ENCODE measurements at regions not wholly inside any gene's neighbourhood (a gene's known extent, or its start where the extent isn't known, plus 50 kb on each side); places are given as distances from the start of the nearest gene placed in this dataset.

DNA sequence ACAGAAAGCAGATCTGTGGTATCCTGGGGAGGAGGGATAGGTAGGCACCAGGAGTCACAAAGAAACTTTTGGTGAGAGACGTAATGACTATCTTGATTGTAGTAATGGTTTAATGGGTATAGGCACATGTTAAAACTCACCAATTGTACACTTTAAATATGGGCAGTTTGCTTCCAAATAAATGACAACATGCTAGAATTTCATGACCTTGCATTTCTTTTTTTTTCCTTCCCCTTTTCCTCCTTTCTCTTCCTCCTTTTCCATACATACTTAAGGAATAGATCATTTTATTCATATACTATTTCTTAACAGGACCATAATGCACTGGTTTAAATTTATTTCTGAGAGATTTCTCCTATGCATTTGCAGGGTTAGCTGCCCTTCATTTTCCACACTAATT lies 341.8 kb downstream of the TMEM182 start:
- TF ChIP-seq, protein P1, sequence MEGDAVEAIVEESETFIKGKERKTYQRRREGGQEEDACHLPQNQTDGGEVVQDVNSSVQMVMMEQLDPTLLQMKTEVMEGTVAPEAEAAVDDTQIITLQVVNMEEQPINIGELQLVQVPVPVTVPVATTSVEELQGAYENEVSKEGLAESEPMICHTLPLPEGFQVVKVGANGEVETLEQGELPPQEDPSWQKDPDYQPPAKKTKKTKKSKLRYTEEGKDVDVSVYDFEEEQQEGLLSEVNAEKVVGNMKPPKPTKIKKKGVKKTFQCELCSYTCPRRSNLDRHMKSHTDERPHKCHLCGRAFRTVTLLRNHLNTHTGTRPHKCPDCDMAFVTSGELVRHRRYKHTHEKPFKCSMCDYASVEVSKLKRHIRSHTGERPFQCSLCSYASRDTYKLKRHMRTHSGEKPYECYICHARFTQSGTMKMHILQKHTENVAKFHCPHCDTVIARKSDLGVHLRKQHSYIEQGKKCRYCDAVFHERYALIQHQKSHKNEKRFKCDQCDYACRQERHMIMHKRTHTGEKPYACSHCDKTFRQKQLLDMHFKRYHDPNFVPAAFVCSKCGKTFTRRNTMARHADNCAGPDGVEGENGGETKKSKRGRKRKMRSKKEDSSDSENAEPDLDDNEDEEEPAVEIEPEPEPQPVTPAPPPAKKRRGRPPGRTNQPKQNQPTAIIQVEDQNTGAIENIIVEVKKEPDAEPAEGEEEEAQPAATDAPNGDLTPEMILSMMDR (IDR thresholded peaks at IDR 0.05) = no peak
- TF ChIP-seq POLR2A (IDR thresholded peaks at IDR 0.05) = no peak

All from adrenal gland (tissue), 5 donors.